IMR-90 (cell line): ENCODE measurements at regions not wholly inside any gene's neighbourhood (a gene's known extent, or its start where the extent isn't known, plus 50 kb on each side); places are given as distances from the start of the nearest gene placed in this dataset.

ENCODE experiments used
- ATAC-seq: fragments of 200-7000 bp; cut with Tn5 transposase; 2 replicates; pipeline ENCODE4 v1.9.1; 2020; ENCODE audit warnings: low read depth, mild to moderate bottlenecking, moderate library complexity
- BruUV-seq: library from RNA; stranded (reverse); fragments of 400-500 nt; replicated peaks from 2 replicates; lab custom pipeline; 2021; lab: Mats Ljungman, UMichigan
- CTCF ChIA-PET: fragments of 300-600 bp; formaldehyde crosslinking; extraction: SDS; loops from one replicate; lab custom pipeline; 2021; ENCODE audit warnings: antibody characterized with exemption; lab: Yijun Ruan, JAX
- POLR2A ChIA-PET: fragments of 300-600 bp; sonication (Branson Sonifier 250); formaldehyde crosslinking; loops from one replicate; lab custom pipeline; 2022; ENCODE audit warnings: antibody characterized with exemption; ENCODE audit not compliant: unreplicated experiment; lab: Charles Lee
- DNase-seq: peaks from one replicate; pipeline ENCODE4 v3.0.0; 2013
- H2AFZ ChIP-seq: replicated peaks from 2 replicates; pipeline ENCODE3; 2013; ENCODE audit warnings: low read length, mild to moderate bottlenecking; ENCODE audit not compliant: poor library complexity
- H2AK5ac ChIP-seq: 2 replicates; pipeline ENCODE4 v1.6.1; 2013; ENCODE audit warnings: low read depth, low read length, inconsistent platforms
- H2AK9ac ChIP-seq: replicated peaks from 2 replicates; pipeline ENCODE3; 2013; ENCODE audit warnings: mild to moderate bottlenecking, low read depth, low read length, moderate library complexity; ENCODE audit not compliant: poor library complexity
- H2BK120ac ChIP-seq: 2 replicates; pipeline ENCODE4 v1.6.1; 2013; ENCODE audit warnings: low read depth, low read length, inconsistent platforms
- H2BK15ac ChIP-seq: 3 replicates; pipeline ENCODE4 v1.6.1; 2013; ENCODE audit warnings: low read depth, low read length, inconsistent platforms
- H2BK20ac ChIP-seq: 2 replicates; pipeline ENCODE4 v1.6.1; 2013; ENCODE audit warnings: low read depth, mild to moderate bottlenecking, inconsistent platforms, low read length, moderate library complexity
- H2BK5ac ChIP-seq: 2 replicates; pipeline ENCODE4 v1.6.1; 2013; ENCODE audit warnings: mild to moderate bottlenecking, low read depth, low read length, inconsistent platforms; ENCODE audit not compliant: poor library complexity, severe bottlenecking
- H3K14ac ChIP-seq: replicated peaks from 2 replicates; pipeline ENCODE4 v1.6.1; 2013; ENCODE audit warnings: low read depth, low read length, inconsistent platforms
- H3K18ac ChIP-seq: 2 replicates; pipeline ENCODE4 v1.6.1; 2013; ENCODE audit warnings: low read depth, low read length, control low read depth
- H3K23ac ChIP-seq: 2 replicates; pipeline ENCODE4 v1.6.1; 2013; ENCODE audit warnings: low read depth, low read length, inconsistent platforms
- H3K27ac ChIP-seq: 2 replicates; pipeline ENCODE4 v1.5.1; 2013; ENCODE audit warnings: mild to moderate bottlenecking, control low read depth, low read length; ENCODE audit not compliant: insufficient read depth
- H3K27me3 ChIP-seq: 2 replicates; pipeline ENCODE4 v1.6.1; 2013; ENCODE audit warnings: low read length; ENCODE audit not compliant: control insufficient read depth, insufficient read depth
- H3K36me3 ChIP-seq: 2 replicates; pipeline ENCODE4 v1.6.1; 2013; ENCODE audit warnings: low read length, mixed read lengths; ENCODE audit not compliant: control insufficient read depth, insufficient read depth
- H3K4ac ChIP-seq: 2 replicates; pipeline ENCODE4 v1.6.1; 2013; ENCODE audit warnings: low read depth, low read length, inconsistent platforms
- H3K4me1 ChIP-seq: 2 replicates; pipeline ENCODE4 v1.6.1; 2013; ENCODE audit warnings: low read length, mixed read lengths; ENCODE audit not compliant: control insufficient read depth, insufficient read depth
- H3K4me2 ChIP-seq: 2 replicates; pipeline ENCODE4 v1.6.1; 2013; ENCODE audit warnings: low read depth, mild to moderate bottlenecking, control low read depth, low read length, moderate library complexity
- H3K4me3 ChIP-seq: 2 replicates; pipeline ENCODE4 v1.5.1; 2013; ENCODE audit warnings: low read depth, mild to moderate bottlenecking, control low read depth, low read length, moderate library complexity; ENCODE audit not compliant: insufficient read depth
- H3K56ac ChIP-seq: 2 replicates; pipeline ENCODE4 v1.6.1; 2013; ENCODE audit warnings: low read length, inconsistent platforms; ENCODE audit not compliant: insufficient read depth; ENCODE audit errors: extremely low read depth
- H3K79me1 ChIP-seq, 2 experiments: 2 replicates each; pipeline ENCODE4 v1.6.1; 2013; ENCODE audit warnings: low read length in 2 of 2, inconsistent platforms in 1 of 2, low read depth in 1 of 2
- H3K9ac ChIP-seq: 2 replicates; pipeline ENCODE4 v1.6.1; 2013; ENCODE audit warnings: low read depth, low read length, control low read depth
- H3K9me1 ChIP-seq: 2 replicates; pipeline ENCODE4 v1.6.1; 2013; ENCODE audit warnings: low read length, inconsistent platforms; ENCODE audit not compliant: insufficient read depth
- H3K9me3 ChIP-seq: 2 replicates; pipeline ENCODE4 v1.6.1; 2013; ENCODE audit warnings: low read length; ENCODE audit not compliant: control insufficient read depth, insufficient read depth
- H4K20me1 ChIP-seq: 2 replicates; pipeline ENCODE4 v1.6.1; 2013; ENCODE audit warnings: low read length, inconsistent platforms; ENCODE audit not compliant: insufficient read depth
- H4K5ac ChIP-seq: 2 replicates; pipeline ENCODE4 v1.6.1; 2013; ENCODE audit warnings: mild to moderate bottlenecking, low read depth, low read length, control low read depth
- H4K8ac ChIP-seq, 2 experiments: 2 replicates each; pipeline ENCODE4 v1.6.1; 2013; ENCODE audit warnings: low read depth in 2 of 2, low read length in 2 of 2, control low read depth in 1 of 2, inconsistent platforms in 1 of 2
- H4K91ac ChIP-seq: 2 replicates; pipeline ENCODE4 v1.6.1; 2013; ENCODE audit warnings: low read depth, low read length, inconsistent platforms; ENCODE audit not compliant: insufficient read depth
- CEBPB ChIP-seq: IDR thresholded peaks from 2 replicates; pipeline ENCODE4 v1.6.1; 2012; ENCODE audit warnings: low read depth, low read length, improper control_type of control experiment
- ELK1 ChIP-seq: fragments of 150-350 bp; IDR thresholded peaks from 2 replicates; pipeline ENCODE4 v1.6.1; 2016; ENCODE audit warnings: low read depth, mild to moderate bottlenecking, low read length, moderate library complexity, borderline replicate concordance
- MAZ ChIP-seq: IDR thresholded peaks from 2 replicates; pipeline ENCODE4 v1.6.1; 2012; ENCODE audit warnings: low read depth, mild to moderate bottlenecking, low read length, improper control_type of control experiment, moderate library complexity, borderline replicate concordance
- RCOR1 ChIP-seq: IDR thresholded peaks from 2 replicates; pipeline ENCODE4 v1.6.1; 2012; ENCODE audit warnings: mild to moderate bottlenecking, low read length, improper control_type of control experiment; ENCODE audit not compliant: insufficient replicate concordance
- WGBS, 2 experiments: methylation state at CpG; one replicate each; pipeline versions ENCODE4 v1.1.5 to v1.1.7; 2013; ENCODE audit warnings: missing lambda C conversion rate in 2 of 2; ENCODE audit not compliant: insufficient read length in 1 of 2; ENCODE audit errors: extremely low coverage in 2 of 2; 5-methylcytosine and 5-hydroxymethylcytosine counted together
- dilution Hi-C: fragments of 300-500 bp; cut with HindIII; formaldehyde crosslinking; loops from one replicate; pipeline ENCODE4 v1.14.3; 2018; ENCODE audit warnings: low sequenced_read_pairs; ENCODE audit not compliant: unreplicated experiment
- in situ Hi-C: fragments of 300-500 bp; cut with MboI; formaldehyde crosslinking; loops from 3 replicates; pipeline ENCODE4 v1.14.3; 2019; ENCODE audit warnings: low sequenced_read_pairs, inconsistent platforms, mixed read lengths
- intact Hi-C: fragments of 100-400 bp; cut with micrococcal nuclease; formaldehyde crosslinking; loops from 2 replicates; pipeline ENCODE4 v1.10.0; 2022
- TF ChIP-seq, protein P1 (sequence below): conservative IDR thresholded peaks from 2 replicates; pipeline ENCODE4 v1.5.1; 2012; ENCODE audit warnings: mild to moderate bottlenecking, low read depth, low read length, improper control_type of control experiment

- no peaks in the 10 kb centered on the region for H3K9me1 ChIP-seq
- TF ChIP-seq MAZ, result no peak
- TF ChIP-seq, protein P1, sequence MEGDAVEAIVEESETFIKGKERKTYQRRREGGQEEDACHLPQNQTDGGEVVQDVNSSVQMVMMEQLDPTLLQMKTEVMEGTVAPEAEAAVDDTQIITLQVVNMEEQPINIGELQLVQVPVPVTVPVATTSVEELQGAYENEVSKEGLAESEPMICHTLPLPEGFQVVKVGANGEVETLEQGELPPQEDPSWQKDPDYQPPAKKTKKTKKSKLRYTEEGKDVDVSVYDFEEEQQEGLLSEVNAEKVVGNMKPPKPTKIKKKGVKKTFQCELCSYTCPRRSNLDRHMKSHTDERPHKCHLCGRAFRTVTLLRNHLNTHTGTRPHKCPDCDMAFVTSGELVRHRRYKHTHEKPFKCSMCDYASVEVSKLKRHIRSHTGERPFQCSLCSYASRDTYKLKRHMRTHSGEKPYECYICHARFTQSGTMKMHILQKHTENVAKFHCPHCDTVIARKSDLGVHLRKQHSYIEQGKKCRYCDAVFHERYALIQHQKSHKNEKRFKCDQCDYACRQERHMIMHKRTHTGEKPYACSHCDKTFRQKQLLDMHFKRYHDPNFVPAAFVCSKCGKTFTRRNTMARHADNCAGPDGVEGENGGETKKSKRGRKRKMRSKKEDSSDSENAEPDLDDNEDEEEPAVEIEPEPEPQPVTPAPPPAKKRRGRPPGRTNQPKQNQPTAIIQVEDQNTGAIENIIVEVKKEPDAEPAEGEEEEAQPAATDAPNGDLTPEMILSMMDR, result no peak
- no peak for TF ChIP-seq CEBPB
- TF ChIP-seq RCOR1, result no peak
- no peak for TF ChIP-seq ELK1
- no peak overlapping the region for H2AK9ac ChIP-seq
- H3K36me3 ChIP-seq, result no peaks in the 10 kb centered on the region
- in situ Hi-C loops (no loop called here), intact Hi-C loops (no loop called here), dilution Hi-C loops (no loop called here)
- no peak overlapping the region for H2BK15ac ChIP-seq
- no peak overlapping the region for H3K9ac ChIP-seq
- no peak overlapping the region for H3K14ac ChIP-seq
- H2BK5ac ChIP-seq, result no peak overlapping the region
- no peak overlapping the region for H3K27ac ChIP-seq
- BruUV-seq, result no TSS peak
- ChIA-PET POLR2A (no interaction called here), CTCF (no interaction called here)
- no peaks in the 10 kb centered on the region for H3K9me3 ChIP-seq
- H2AFZ ChIP-seq, result no peak overlapping the region
- no peak overlapping the region for H2AK5ac ChIP-seq
- ATAC-seq, result no peak
- no peak overlapping the region for H4K8ac ChIP-seq
- H3K18ac ChIP-seq, result no peak overlapping the region
- no peak overlapping the region for H4K91ac ChIP-seq
- H4K5ac ChIP-seq, result no peak overlapping the region
- no peaks in the 10 kb centered on the region for H3K27me3 ChIP-seq
- no peak for DNase-seq
- no peak overlapping the region for H3K4ac ChIP-seq
- H4K20me1 ChIP-seq, result no peaks in the 10 kb centered on the region
- H3K79me1 ChIP-seq, result no peaks in the 10 kb centered on the region
- no peak overlapping the region for H3K4me2 ChIP-seq
- H3K56ac ChIP-seq, result no peak overlapping the region
- no peak overlapping the region for H2BK20ac ChIP-seq
- no peak overlapping the region for H3K23ac ChIP-seq
- H3K4me3 ChIP-seq, result no peak overlapping the region
- 89% methylated on average over 11 of the region's 38 CpGs; no CpG with 5 or more reads in 1 of the 2 experiments for WGBS, 2 experiments
- no peaks in the 10 kb centered on the region for H3K4me1 ChIP-seq
- H2BK120ac ChIP-seq, result no peak overlapping the region
Observed at GRCh38 chr1:99507906-99508732, 137.8 kb upstream of the PALMD start.
